ENCODE measurements at regions not wholly inside any gene's neighbourhood (a gene's known extent, or its start where the extent isn't known, plus 50 kb on each side); places are given as distances from the start of the nearest gene placed in this dataset.

DNA sequence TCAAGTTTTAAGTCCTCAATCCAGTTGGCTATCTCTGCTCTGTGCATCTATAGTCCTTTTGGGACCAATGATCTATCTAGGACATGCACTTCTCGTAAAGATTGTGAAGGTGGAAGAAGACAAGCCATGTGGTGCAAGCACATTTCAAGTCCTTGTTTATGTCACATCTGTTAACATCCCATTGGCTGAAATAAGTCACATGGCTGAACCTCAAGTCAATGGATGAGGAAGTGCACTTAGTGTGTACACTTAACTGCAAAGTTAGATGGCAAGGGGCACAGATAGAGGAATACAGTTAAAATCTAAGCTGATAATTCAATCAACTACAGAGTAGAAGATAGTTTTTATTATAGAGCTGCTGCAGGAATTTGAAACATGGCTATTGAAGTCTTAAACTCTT is 362.8 kb upstream of the TBX3 start:
- DNase-seq = no peak

DNA sequence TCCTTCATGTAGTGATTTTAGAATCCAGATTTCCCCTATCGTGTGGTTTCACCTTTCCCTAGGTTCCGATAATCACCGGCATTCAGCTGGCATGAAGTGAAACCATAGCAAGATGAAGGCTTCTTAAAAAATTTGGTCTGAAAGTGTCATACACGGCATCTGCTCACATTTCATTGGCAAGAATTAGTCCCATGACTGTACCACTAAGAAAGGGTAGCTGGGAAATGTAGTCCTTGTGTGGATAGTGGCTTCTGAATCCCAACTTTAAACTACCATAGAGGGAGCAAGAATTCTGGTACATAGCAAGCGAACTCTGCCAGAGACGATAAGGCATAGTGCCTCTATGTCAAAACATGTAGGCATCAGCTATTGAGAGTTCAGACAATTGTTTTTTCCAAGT is 360.1 kb upstream of the TBX3 start:
- no peak for DNase-seq

DNA sequence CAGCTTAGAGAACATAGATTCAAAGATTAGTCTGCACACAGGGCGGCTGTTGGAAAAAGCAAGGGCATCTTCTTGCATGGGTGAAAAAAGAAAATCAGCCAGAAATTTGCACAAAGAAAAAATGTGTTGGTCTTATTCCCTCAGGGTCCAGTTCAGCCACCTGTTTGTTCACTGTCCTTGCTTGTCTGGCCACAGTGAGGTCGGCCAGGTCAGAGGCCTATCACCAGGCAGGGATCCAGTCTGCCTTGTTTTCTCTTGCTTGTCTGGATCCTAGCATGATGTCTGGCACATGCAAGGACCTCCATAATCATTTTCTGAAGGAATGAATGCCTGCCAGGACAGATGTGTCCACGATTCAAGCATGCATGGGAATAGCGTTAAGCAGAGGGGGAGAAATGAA is 359.1 kb upstream of the TBX3 start:
- DNase-seq = no peak

GRCh38 chr12:115042341-115042740 is 358.4 kb upstream of the TBX3 start:
- DNase-seq = no peak

- DNase-seq = peak; percentile 22
Observed at GRCh38 chr12:115037830-115038229, 353.9 kb upstream of the TBX3 start.

- peak; percentile 81 for DNase-seq
Observed at GRCh38 chr12:115035535-115036107, 351.6 kb upstream of the TBX3 start.

DNA sequence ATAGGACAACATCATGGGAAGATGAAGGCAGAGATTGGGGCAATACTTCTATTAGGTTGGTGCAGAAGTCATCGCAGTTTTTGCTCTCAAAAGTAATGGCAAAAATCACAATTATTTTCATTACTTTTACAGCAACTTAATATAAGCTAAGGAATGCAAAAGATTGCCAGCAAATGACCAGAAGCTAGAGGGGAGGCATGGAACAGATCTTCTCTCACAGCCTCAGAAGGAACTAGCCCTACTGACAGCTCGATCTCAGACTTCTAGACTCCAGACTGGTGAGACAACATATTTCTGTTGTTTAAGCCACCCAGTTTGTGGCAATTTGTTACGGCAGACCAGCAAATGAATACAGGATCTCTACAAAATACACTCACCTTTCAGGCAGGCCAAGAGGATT is 348.5 kb upstream of the TBX3 start:
- DNase-seq = peak; percentile 50

DNA sequence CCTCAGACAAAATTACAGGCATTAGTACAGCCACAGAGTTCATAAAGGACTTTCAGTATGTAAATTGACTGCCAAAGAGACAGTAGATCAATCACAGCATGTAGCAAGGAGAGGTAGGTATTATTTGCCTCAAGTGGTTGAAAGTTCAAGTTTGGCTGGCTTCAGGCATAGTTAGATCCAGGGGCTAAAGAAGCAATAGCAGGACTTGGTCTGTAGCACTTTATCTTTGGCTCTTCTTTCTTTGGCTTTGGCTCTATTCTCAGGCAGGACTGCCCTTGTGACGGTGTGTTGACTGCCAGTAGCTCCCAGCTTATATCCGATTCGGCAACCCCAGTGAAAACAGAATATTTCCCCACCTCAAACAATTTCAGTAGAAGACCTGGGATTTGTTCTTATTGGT is 346.0 kb upstream of the TBX3 start:
- DNase-seq = peak; percentile 22

GRCh38 chr12:115024531-115024930 is 340.6 kb upstream of the TBX3 start:
- no peak for DNase-seq

- DNase-seq = no peak
Observed at GRCh38 chr12:115023279-115024265, 339.6 kb upstream of the TBX3 start.

GRCh38 chr12:115020091-115020490 is 336.1 kb upstream of the TBX3 start:
- no peak for DNase-seq

DNA sequence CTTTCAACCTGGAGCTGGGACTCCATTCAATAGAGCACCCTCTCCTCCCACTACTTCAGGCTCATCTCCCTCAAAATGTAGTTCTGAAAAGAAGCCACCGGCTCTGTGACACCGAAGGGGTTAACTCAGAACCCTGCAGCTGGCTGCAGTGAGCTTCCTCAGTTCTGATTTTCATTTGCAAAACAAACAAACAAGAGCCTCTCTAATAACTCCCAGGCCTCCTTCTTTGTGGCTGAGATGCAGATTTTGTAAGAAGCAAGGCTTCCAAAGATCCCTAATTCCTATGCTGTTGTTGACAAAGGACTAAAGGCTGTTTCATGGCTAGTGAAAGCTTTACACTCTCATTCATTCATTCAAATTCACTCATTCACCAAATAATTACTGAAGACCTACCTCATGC is 333.4 kb upstream of the TBX3 start:
- DNase-seq = no peak

DNA sequence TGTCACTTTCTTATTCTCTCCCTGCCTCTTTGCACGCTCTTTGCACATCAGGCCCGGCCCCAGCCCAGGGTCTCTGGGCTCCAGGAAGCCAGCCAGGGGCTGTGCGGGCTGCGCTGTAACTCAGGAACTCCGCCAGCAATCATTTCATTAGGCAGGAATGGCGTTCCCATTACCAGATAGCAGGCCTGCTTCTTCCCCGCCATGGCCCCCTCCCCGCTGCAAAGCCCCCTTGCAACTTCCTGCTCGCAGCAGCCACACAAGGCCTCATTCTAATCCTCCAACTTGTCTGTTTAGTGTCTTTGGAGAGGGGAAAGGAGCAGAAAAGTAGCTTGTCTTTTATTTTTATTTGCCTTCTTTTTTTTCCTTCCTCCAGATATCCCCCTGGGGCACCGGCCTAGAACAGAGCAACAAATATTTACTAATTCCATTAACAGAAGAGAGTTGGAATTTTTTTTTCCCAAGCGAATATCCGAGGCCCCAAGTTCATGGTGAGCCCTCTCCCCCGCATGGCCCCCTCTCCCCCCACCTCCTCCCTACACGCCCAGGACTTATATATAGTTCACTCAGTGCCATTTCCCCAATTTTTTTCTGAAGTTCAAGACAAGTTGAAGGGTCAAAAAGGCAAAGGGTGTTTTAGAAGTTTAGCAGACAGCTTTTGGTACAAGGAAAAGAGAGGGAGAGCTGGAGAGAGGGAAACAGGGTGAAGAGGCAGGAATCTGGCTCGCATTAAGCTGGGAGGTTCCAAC is 329.4 kb upstream of the TBX3 start:
- DNase-seq = peak; percentile 98

DNA sequence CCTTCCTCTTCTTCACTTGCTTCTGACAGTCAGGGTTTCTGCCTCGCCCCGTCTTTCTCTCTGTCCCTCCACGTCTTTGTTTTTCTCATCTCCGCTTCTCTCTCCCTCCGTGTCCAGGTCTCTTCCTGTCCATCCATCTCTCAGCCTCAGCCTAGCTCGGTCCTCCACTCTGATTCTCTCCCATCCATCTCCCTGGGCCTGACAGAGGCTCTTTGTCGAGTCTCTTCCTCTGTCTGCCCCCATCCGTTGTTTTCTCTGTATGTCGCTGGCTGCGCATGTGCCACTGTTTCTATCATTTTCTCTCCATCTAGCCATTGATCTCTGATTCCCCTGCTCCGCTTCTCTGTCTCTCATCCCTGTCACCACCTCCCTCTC is 328.9 kb upstream of the TBX3 start:
- no peak for DNase-seq

- no peak for DNase-seq
Observed at GRCh38 chr12:115011703-115012102, 327.7 kb upstream of the TBX3 start.

DNA sequence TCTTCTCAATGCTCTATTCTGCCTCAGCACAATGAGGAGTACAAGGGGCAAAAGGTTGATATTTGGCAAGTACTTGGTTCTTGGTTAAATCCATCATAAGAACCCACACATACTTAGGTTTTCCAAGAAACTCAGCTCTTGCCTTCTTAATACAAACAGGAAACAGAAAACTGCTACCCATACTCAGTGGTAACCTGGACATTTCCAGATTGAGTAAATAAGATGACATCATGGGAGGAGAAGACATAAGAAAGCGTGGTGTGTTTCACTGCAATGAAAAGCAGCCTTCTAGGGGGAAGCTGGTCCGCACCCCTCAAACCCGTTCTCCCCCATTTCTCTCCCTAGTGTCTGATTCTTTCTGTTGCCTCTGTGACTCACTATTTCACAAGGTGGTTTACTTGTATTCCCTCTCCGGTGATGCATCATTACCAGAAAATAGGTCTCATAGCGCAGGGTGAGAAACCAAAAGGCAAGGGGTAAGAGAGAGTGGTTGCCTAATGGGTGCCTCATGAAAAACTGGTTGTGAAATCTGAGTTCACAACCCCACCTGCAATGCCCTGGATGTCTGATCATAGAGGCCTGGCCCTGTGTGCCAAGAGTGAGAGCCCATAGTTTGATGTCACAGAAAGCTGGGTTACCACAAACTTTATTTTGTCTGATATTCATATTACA is 326.5 kb upstream of the TBX3 start:
- no peak for DNase-seq

DNA sequence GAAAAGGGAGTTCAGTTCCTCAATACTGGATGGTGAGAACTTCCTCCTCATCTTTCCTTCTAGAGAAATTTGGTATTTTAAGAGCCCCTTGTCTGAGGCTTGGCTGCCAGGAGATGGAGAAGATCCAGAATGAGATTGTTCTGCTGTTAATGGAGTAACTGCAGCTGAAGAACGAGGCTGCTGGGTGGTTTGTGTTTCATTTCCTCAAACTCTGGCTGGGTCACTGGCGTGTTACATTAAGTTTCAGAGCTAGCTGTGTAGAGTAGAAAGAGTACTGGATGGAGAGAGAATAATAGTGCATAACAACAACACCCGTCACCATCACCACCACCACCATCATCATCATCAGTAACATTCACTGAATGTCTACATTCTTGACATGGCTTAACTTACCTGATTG is 325.0 kb upstream of the TBX3 start:
- DNase-seq = no peak

GRCh38 chr12:115004470-115005146 is 320.6 kb upstream of the TBX3 start:
- DNase-seq = no peak

- DNase-seq = no peak
Observed at GRCh38 chr12:115002434-115002833, 318.5 kb upstream of the TBX3 start.

DNA sequence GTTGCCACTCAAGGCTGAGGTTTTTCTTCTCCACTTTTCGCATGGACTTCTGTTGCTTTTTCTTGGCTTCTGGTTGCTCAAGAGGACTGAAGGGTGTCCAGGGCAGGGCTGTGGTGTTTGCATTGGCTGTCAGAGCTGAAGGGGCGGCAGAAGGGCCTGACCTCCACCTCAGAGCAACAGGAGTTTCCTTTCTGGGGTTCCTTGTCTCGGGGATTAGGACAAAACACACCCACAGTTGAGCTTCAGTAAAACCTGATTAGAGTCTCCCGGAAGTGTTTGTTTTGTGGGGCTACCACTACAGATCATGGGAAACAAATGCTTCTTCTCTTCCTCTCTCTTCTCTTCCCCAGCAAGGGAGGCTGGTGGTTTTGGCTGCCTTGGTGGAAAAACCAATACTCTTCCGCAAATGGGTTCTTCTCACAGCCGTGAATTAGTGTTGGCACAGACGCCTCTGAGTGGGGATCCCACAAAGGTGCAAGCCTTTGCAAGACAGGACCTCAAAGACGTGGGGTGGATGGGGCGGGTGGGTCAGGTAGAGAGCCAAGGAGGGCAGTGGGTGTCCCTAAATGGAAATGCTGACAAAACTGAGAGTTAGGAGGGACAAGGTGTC is 317.7 kb upstream of the TBX3 start:
- no peak for DNase-seq

GRCh38 chr12:115000038-115000437 is 316.1 kb upstream of the TBX3 start:
- DNase-seq = peak; percentile 97

DNA sequence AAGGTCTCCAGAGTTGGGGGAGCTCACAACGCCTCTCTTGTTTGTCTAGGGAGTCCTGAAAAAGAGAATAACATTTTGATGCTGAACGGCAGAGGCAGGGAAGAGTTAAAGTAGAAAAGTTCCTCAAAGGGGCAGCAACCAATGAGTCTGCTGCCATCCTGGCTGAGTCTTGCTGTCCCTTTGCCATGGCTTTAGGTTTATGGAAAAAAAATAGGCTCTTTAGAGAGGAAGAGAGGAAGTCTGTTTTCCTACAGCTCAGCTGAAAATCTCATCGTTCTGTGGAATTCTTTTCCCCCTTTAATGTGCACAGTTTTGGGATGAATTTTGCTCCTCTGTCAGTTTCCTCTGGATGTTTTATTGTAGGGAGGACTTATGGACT is 314.8 kb upstream of the TBX3 start:
- DNase-seq = no peak
